ENCODE measurements at regions not wholly inside any gene's neighbourhood (a gene's known extent, or its start where the extent isn't known, plus 50 kb on each side); places are given as distances from the start of the nearest gene placed in this dataset.
A peak's percentile ranks its signal among the peaks of the same experiment; 100 is the strongest.
"Not testable (repeated sequence)": the region's sequence is repeated elsewhere in the genome, so short reads cannot be mapped to it uniquely, and the experiment has no call there.

- no peak for DNase-seq
Measured at GRCh38 chrX:26580021-26580420, 364.1 kb downstream of the MAGEB5 start.

DNA sequence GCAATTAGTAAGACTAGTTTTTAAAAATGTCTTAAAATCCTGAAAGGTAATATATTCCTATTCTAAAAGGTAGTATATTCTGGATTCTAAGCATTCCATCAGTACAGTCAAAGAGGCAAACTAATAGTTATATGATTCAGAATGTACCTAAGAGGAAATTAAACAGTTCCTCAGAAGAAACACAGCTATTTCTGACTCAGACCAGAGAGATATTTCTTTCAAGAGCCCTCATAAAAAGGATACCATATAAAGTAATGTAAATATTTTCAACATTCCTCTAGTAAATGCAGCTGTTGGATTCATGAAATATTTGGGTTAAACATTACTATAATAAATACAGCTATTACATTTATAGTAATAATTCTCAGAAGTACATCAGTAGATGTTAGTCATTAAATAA lies 358.3 kb downstream of the MAGEB5 start:
- peak; percentile 3 for DNase-seq

DNA sequence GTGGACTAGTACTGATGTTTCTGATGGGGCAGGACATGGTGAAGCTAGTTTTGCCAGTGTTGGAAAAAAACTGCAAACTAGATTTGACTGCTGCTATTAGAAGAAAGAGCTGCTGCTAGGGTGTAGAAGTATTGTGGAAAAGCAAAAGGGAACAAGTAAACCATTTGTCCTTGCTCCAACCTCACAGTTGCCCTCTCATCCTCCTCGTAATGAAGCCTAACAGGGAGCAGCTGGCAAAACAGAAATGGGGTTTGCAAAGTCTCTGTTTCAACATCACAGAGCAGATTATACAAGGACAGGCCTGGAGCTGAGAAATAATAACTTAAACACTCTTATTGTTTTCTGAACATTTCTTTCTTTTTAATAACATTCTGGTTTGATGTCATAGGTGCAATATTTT lies 346.2 kb downstream of the MAGEB5 start:
- no peak for DNase-seq

- DNase-seq: no peak
Measured at GRCh38 chrX:26559855-26560254, 343.9 kb downstream of the MAGEB5 start.

DNA sequence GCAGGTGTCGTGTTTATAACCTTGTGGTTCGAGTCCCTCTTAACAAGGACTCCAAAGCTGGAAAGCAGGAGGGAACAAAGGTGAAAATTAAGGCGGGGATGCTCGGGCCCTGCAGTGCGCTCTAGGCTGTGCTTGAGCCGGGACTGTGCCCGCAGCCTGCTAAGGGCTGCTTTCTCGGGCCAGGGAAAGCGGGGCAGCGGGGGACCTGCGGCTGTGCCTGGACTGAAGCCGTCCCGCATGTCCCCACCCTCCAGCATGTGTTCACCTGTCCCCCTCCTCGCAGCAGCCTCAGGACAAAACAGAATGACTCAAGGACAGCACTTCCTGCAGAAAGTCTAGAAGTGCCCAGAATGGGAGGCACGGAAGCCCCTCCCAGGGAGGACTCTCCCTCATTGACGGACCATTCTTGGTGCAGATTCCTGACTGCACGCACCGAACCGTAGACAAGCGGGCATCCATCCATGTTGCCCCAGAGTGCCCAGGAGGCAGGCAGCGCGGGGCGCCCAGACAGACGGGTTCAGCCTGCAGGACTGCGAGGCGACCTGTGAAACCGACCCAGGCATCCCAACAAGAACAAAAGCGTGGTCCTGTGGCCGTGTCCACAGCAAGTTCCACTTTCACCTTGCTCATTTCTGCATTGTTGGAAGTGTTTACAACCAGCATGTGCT lies 342.9 kb downstream of the MAGEB5 start:
- DNase-seq: no peak

GRCh38 chrX:26557691-26558321 lies 341.8 kb downstream of the MAGEB5 start:
- no peak for DNase-seq

GRCh38 chrX:26525768-26526167 lies 309.8 kb downstream of the MAGEB5 start:
- DNase-seq: not testable (repeated sequence)

GRCh38 chrX:26522501-26522900 lies 306.5 kb downstream of the MAGEB5 start:
- no peak for DNase-seq

- no peak for DNase-seq
Measured at GRCh38 chrX:26511589-26512363, 295.8 kb downstream of the MAGEB5 start.

DNA sequence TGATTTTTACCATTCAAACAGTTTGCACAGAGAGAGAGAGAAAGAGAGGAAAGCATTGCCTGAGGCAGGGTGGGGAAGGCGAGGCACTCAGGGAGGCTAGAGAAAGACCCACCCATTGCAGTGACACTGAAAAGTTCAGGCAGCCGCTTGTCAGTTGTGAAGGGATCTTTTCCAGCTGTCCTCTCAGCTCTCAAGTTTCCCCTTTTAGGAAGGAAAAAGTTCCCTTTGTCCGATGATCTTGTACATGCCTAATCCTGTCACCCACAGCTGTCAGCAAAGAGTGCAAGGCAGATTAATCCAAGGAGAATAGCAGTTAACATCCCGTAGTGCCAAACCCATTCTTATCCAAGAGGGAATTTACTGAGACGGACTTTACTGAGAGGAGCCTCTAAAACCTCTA lies 255.0 kb downstream of the MAGEB5 start:
- DNase-seq: no peak

DNA sequence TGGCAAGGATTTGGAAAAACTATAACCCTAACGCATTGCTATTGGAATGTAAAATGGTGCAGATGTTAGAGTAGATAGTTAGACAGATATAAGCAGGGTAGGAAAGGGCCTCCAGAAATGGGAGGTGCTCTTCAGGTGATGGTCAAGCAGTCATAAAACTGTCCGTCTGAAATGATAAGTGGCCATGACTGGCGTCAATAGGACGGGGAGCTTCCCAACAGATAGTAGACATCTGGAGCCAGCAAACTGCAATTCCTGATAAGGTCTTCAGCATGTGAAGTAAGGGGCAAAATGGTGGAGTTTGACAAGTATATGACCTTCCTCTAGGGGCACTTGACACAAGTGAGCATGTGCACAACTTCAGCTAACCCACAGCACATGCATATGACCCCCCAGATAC lies 250.4 kb downstream of the MAGEB5 start:
- DNase-seq: no peak

DNA sequence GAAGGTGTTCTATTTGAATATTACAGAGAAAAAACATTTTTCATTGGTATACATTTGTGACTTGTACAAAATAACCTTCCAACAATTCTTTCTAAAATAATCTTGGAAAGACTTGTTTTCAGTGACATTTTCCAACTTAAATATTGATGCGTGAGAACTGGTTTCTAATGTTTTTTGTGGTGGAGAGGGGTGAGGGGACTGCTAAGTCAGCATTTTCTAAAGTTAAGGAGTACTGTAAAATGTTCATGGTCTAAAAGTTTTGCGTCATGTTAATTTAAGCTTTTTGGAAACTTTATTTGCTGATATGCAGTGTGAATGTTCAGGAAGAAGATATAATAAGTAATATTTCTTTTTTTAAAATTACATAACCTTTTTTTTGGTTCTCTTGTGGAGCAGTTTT lies 229.3 kb downstream of the MAGEB5 start:
- no peak for DNase-seq

- not testable (repeated sequence) for DNase-seq
Measured at GRCh38 chrX:26444417-26444816, 228.4 kb downstream of the MAGEB5 start.

DNA sequence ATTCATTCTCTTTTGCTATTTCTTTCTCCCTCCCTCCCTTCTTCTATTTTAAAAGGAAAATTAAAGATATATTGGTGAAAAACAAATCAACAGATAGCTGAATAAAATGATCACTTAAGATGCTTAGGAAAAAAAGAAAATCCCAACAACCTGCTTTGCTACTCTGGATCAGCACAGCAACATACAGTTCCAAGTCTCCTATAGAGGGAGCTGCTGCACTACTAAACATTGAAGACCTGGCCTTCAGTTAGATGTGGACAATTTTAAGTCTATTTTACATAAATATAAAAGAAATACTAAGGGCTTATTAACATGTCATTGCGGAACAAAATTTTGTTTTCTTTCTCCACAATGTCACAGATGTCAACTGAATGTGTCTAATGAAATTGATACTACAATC lies 226.4 kb downstream of the MAGEB5 start:
- no peak for DNase-seq

- DNase-seq: no peak
Measured at GRCh38 chrX:26414534-26414933, 198.6 kb downstream of the MAGEB5 start.

GRCh38 chrX:26411045-26411444 lies 195.1 kb downstream of the MAGEB5 start:
- no peak for DNase-seq

GRCh38 chrX:26409636-26410035 lies 193.7 kb downstream of the MAGEB5 start:
- no peak for DNase-seq

- DNase-seq: peak; percentile 52
Measured at GRCh38 chrX:26387906-26388305, 171.9 kb downstream of the MAGEB5 start.

DNA sequence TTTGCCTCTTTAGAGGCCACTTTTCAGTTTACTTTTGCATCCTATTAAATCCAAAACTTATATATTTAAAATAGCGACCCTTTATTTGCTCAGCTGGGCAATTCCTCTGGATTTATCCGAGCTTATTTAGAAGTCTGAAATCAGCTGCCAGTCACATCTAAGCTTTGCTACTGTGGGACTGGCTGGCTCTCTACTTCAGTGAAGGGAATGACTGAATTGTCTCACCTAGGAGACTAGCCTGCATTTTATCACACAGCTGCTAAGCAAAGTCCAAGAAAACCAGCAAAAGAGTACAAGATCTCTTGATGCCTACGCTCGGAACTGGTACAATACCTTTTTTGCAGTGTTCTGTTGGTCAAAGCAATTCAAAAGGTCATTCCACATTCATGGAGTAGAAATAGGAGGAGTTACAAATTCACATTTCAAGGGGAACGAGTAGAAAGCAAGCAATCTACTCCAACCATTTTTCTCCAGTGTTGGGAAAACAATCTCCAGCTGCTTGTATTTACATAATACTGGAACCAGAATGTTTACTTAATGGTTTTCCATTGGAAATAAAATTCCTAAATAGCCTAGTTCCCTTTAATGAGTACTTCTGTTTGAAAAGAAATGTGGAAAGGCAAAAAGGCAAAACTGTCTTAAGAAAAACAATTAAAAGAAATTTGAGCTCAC lies 160.2 kb downstream of the MAGEB5 start:
- no peak for DNase-seq

DNA sequence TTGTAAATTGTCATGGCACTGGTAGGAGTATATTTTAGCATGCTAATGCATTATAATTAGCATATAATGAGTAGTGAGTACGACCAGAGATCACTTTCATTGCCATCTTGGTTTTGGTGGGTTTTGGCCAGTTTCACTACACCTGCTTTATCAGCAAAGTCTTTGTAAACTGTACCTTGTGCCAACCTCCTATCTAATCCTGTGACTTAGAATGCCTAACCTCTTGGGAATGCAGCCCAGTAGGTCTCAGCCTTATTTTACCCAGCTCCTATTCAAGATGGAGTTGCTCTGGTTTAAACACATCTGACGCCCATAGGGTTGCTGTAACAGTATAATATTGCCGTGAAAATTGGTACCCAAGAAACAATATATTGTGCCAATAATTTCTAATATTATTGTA lies 159.4 kb downstream of the MAGEB5 start:
- DNase-seq: no peak

DNA sequence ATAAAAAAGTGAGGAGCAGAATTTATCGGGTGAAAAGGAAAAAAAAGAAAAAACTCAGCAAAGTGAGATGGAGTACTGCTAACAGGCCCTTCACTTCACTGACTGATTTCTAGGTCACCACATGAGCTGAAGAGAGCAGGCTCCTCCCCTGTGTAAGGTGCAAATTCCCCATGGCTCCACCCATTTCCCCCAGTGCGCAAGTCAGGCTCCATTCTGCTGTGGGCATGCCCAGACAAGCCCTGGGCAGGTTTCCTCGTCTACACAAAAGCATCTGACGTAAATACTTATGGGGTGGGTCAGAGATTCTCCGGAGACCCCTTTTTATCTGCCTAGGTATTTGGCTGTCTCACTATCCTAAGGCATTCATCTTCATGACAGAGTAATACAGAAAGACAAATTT lies 157.9 kb downstream of the MAGEB5 start:
- DNase-seq: no peak

DNA sequence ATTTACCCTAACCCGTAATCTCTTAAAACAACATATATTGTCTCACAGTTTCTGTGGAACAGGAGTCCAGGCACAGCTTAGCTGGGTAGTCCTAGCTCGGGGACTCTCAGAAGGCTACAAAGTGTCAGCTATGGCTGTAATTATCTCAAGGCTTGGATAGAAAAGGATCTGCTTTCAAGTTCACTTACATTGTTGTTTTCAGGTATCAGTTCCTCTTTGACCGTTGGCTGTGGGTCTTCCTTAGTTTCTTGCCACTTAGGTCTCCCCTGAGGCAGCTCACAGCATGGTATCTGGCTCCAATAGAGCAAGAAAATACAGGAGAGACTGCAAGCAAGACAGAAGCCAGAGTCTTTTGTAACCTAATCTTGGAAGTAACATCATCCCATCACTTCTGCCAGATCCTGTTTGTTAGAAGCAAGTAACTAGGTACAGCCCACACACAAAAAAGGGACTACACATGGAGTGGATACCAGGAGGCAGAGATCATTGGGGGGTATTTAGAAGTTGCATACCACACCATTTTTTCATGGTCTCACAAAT lies 137.0 kb downstream of the MAGEB5 start:
- DNase-seq: no peak

GRCh38 chrX:26347171-26347570 lies 131.2 kb downstream of the MAGEB5 start:
- no peak for DNase-seq

Data from kidney glomerular epithelial cell (primary cell).